Panc1 (cell line): ENCODE measurements at regions not wholly inside any gene's neighbourhood (a gene's known extent, or its start where the extent isn't known, plus 50 kb on each side); places are given as distances from the start of the nearest gene placed in this dataset.

Experiments
- ATAC-seq: fragments of 200-7000 bp; cut with Tn5 transposase; 2 replicates; pipeline ENCODE4 v1.9.1; 2020; ENCODE audit warnings: mild to moderate bottlenecking, moderate library complexity
- BruUV-seq: library from RNA; stranded (reverse); fragments of 400-500 nt; replicated peaks from 2 replicates; lab custom pipeline; 2021; lab: Mats Ljungman, UMichigan
- CTCF ChIA-PET: fragments of 300-600 bp; sonication (Branson Sonifier 250); formaldehyde crosslinking; loops from one replicate; lab custom pipeline; 2022; ENCODE audit warnings: antibody characterized with exemption; lab: Charles Lee
- POLR2A ChIA-PET: fragments of 300-600 bp; sonication (Branson Sonifier 250); formaldehyde crosslinking; loops from one replicate; lab custom pipeline; 2022; ENCODE audit warnings: antibody characterized with exemption; lab: Charles Lee
- DNase-seq: peaks from one replicate; pipeline ENCODE4 v3.0.0-alpha.2; 2010; ENCODE audit warnings: low read depth, low spot score
- H3K27ac ChIP-seq: 2 replicates; pipeline ENCODE4 v1.5.1; 2011; ENCODE audit warnings: mild to moderate bottlenecking, low read length, inconsistent platforms
- H3K27me3 ChIP-seq: fragments of 200-500 bp; sonication (Bioruptor generic); 2 replicates; pipeline ENCODE4 v1.6.0; 2014; ENCODE audit warnings: low read length, inconsistent platforms; ENCODE audit not compliant: control insufficient read depth, insufficient read depth
- H3K36me3 ChIP-seq: fragments of 200-500 bp; sonication (Bioruptor generic); 2 replicates; pipeline ENCODE4 v1.5.1; 2014; ENCODE audit warnings: inconsistent platforms, mild to moderate bottlenecking, low read length, moderate library complexity; ENCODE audit not compliant: control insufficient read depth, insufficient read depth
- H3K4me1 ChIP-seq: 2 replicates; pipeline ENCODE4 v1.5.1; 2011; ENCODE audit warnings: inconsistent platforms, mild to moderate bottlenecking, low read length, moderate library complexity; ENCODE audit not compliant: control insufficient read depth, insufficient read depth
- H3K4me3 ChIP-seq, 2 experiments: 2 replicates each; pipeline ENCODE4 v1.5.1; 2011 to 2012; ENCODE audit warnings: low read depth in 2 of 2, low read length in 2 of 2, mild to moderate bottlenecking in 2 of 2, inconsistent platforms in 1 of 2, moderate library complexity in 1 of 2
- H3K9me3 ChIP-seq: fragments of 200-500 bp; sonication (Bioruptor generic); 2 replicates; pipeline ENCODE4 v1.5.1; 2014; ENCODE audit warnings: low read depth, mild to moderate bottlenecking, inconsistent platforms, low read length, moderate library complexity; ENCODE audit not compliant: control insufficient read depth, insufficient read depth
- POLR2AphosphoS5 ChIP-seq: IDR thresholded peaks from 2 replicates; pipeline ENCODE4 v1.6.1; 2012; ENCODE audit warnings: mild to moderate bottlenecking, low read depth, low read length, moderate library complexity
- SIN3A ChIP-seq: IDR thresholded peaks from 2 replicates; pipeline ENCODE4 v1.6.1; 2012; ENCODE audit warnings: low read depth, mild to moderate bottlenecking, low read length, moderate library complexity, borderline replicate concordance; ENCODE audit not compliant: insufficient read depth
- TCF7L2 ChIP-seq: IDR thresholded peaks from 2 replicates; pipeline ENCODE4 v1.6.1; 2011; ENCODE audit warnings: mild to moderate bottlenecking, low read depth, low read length, inconsistent platforms
- in situ Hi-C: cut with HindIII; loops from 2 replicates; pipeline ENCODE4 v1.10.0; 2016; ENCODE audit warnings: low sequenced_read_pairs, low pct_unique_long_range_greater_than_20kb
- intact Hi-C: fragments of 100-400 bp; cut with micrococcal nuclease; formaldehyde crosslinking; loops from one replicate; pipeline ENCODE4 v1.10.0; 2022; ENCODE audit not compliant: unreplicated experiment
- TF ChIP-seq, protein P1 (sequence below), 2 experiments: IDR thresholded peaks; 2 replicates each; pipeline ENCODE4 v1.6.1; 2011 to 2012; ENCODE audit warnings: low read depth in 2 of 2, control low read depth in 1 of 2, low read length in 1 of 2, mild to moderate bottlenecking in 1 of 2, moderate library complexity in 1 of 2; ENCODE audit not compliant: insufficient read depth in 1 of 2
- TF ChIP-seq, protein P2 (sequence below): fragments of 450-650 bp; IDR thresholded peaks from 2 replicates; pipeline ENCODE4 v1.5.1; 2017; ENCODE audit warnings: mild to moderate bottlenecking

DNA sequence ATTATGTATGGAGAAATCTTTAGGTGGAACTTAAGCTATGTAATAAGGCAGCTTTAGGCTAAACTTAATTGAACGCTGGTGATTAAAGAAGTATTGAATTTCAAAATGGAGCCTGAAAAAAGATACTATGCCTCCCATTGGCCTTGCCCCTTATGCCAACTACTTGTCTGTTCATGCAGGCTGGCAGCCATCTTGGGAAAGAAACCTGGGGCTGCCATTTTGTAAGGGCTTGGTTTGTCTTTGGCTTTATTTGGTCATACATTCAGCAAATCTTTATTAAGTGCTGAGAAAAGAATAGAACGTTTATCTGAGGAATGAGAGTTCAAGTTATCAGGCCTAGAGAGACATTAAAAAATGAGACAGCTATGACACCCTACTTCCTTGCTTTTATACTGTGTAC lies 231.3 kb downstream of the KCNE4 start:
- DNase-seq (no peak), ATAC-seq (no peak)
- BruUV-seq: no TSS peak
- TF ChIP-seq TCF7L2 (no peak), POLR2AphosphoS5 (no peak), SIN3A (no peak)
- TF ChIP-seq, protein P1, sequence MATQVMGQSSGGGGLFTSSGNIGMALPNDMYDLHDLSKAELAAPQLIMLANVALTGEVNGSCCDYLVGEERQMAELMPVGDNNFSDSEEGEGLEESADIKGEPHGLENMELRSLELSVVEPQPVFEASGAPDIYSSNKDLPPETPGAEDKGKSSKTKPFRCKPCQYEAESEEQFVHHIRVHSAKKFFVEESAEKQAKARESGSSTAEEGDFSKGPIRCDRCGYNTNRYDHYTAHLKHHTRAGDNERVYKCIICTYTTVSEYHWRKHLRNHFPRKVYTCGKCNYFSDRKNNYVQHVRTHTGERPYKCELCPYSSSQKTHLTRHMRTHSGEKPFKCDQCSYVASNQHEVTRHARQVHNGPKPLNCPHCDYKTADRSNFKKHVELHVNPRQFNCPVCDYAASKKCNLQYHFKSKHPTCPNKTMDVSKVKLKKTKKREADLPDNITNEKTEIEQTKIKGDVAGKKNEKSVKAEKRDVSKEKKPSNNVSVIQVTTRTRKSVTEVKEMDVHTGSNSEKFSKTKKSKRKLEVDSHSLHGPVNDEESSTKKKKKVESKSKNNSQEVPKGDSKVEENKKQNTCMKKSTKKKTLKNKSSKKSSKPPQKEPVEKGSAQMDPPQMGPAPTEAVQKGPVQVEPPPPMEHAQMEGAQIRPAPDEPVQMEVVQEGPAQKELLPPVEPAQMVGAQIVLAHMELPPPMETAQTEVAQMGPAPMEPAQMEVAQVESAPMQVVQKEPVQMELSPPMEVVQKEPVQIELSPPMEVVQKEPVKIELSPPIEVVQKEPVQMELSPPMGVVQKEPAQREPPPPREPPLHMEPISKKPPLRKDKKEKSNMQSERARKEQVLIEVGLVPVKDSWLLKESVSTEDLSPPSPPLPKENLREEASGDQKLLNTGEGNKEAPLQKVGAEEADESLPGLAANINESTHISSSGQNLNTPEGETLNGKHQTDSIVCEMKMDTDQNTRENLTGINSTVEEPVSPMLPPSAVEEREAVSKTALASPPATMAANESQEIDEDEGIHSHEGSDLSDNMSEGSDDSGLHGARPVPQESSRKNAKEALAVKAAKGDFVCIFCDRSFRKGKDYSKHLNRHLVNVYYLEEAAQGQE (IDR thresholded peaks at IDR 0.05; ENCODE audit: insufficient read depth in 1 of 2, low read depth in 2 of 2, low read length in 1 of 2): no peak
- TF ChIP-seq, protein P2, sequence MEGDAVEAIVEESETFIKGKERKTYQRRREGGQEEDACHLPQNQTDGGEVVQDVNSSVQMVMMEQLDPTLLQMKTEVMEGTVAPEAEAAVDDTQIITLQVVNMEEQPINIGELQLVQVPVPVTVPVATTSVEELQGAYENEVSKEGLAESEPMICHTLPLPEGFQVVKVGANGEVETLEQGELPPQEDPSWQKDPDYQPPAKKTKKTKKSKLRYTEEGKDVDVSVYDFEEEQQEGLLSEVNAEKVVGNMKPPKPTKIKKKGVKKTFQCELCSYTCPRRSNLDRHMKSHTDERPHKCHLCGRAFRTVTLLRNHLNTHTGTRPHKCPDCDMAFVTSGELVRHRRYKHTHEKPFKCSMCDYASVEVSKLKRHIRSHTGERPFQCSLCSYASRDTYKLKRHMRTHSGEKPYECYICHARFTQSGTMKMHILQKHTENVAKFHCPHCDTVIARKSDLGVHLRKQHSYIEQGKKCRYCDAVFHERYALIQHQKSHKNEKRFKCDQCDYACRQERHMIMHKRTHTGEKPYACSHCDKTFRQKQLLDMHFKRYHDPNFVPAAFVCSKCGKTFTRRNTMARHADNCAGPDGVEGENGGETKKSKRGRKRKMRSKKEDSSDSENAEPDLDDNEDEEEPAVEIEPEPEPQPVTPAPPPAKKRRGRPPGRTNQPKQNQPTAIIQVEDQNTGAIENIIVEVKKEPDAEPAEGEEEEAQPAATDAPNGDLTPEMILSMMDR: no peak
- CTCF ChIA-PET: no interaction called here
- Histone ChIP-seq H3K36me3 (no peaks in the 10 kb centered on the region), H3K9me3 (no peaks in the 10 kb centered on the region), H3K27ac (no peak overlapping the region), H3K4me3 (no peak overlapping the region), H3K4me1 (no peaks in the 10 kb centered on the region), H3K27me3 (no peaks in the 10 kb centered on the region)
- intact Hi-C loops (no loop called here), in situ Hi-C loops (no loop called here)
- POLR2A ChIA-PET: no interaction called here

DNA sequence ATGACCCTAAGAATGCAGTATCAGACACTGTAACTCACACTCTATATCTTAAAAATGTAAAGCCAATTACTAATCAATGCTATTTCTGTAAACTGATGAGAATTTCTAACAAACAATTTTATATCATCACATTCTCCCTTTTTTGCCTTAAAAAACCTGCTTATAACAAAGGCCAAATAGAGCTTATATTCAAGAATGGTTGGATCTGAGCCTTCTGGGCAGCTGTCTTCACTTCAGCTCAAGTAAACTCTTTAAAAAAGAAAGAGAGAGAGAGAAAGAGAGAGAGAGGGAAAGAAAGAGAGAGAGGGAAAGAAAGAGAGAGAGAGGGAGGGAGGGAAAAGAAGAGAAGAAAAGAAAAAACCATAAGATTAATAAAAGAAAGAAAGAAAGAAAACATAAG lies 231.8 kb downstream of the KCNE4 start:
- no peak overlapping the region for H3K4me3 ChIP-seq
- ChIA-PET CTCF (no interaction called here), POLR2A (no interaction called here)
- TF ChIP-seq, protein P1 (IDR thresholded peaks at IDR 0.05; ENCODE audit: insufficient read depth in 1 of 2, low read depth in 2 of 2, low read length in 1 of 2): no peak
- no peak for TF ChIP-seq TCF7L2
- no peak for TF ChIP-seq POLR2AphosphoS5
- TF ChIP-seq, protein P2: no peak
- no peak for TF ChIP-seq SIN3A
- no peaks in the 10 kb centered on the region for H3K36me3 ChIP-seq
- no peaks in the 10 kb centered on the region for H3K27me3 ChIP-seq
- intact Hi-C loops: no loop called here
- in situ Hi-C loops: no loop called here
- no peak overlapping the region for H3K27ac ChIP-seq
- H3K9me3 ChIP-seq: no peaks in the 10 kb centered on the region
- H3K4me1 ChIP-seq: no peaks in the 10 kb centered on the region
- ATAC-seq: no peak
- no peak for DNase-seq
- no TSS peak for BruUV-seq
